Small intestine (tissue), 7 donors: ENCODE measurements at regions not wholly inside any gene's neighbourhood (a gene's known extent, or its start where the extent isn't known, plus 50 kb on each side); places are given as distances from the start of the nearest gene placed in this dataset.

Experiments used
- DNase-seq, 2 donors: peaks; one replicate each; pipeline versions ENCODE4 v3.0.0 to v3.0.0-alpha.2; 2013
- FAIRE-seq: peaks from 2 replicates; lab custom pipeline; 2012; peaks lifted over from hg19 to GRCh38; lab: Jason Lieb, UNC
- H3K27ac ChIP-seq, 3 donors: one replicate each; pipeline ENCODE4 v1.5.1; 2013; ENCODE audit warnings: low read length in 2 of 3, mild to moderate bottlenecking in 2 of 3, control low read depth in 1 of 3, inconsistent platforms in 1 of 3, low read depth in 1 of 3, moderate library complexity in 1 of 3
- H3K27me3 ChIP-seq, 3 donors: one replicate each; pipeline ENCODE4 v1.6.1; 2013; ENCODE audit warnings: low read length in 3 of 3, inconsistent platforms in 1 of 3; ENCODE audit not compliant: control insufficient read depth in 3 of 3, insufficient read depth in 3 of 3
- H3K36me3 ChIP-seq, 3 donors: one replicate each; pipeline ENCODE4 v1.6.1; 2013; ENCODE audit warnings: low read length in 3 of 3, inconsistent platforms in 1 of 3, low read depth in 1 of 3, mild to moderate bottlenecking in 1 of 3, moderate library complexity in 1 of 3; ENCODE audit not compliant: control insufficient read depth in 3 of 3, insufficient read depth in 2 of 3
- H3K4me1 ChIP-seq, 3 donors: one replicate each; pipeline ENCODE4 v1.6.1; 2013; ENCODE audit warnings: low read length in 2 of 3, inconsistent platforms in 1 of 3, low read depth in 1 of 3, mild to moderate bottlenecking in 1 of 3, moderate library complexity in 1 of 3; ENCODE audit not compliant: control insufficient read depth in 3 of 3, insufficient read depth in 2 of 3
- H3K4me3 ChIP-seq, 3 donors: one replicate each; pipeline ENCODE4 v1.5.1; 2013; ENCODE audit warnings: low read length in 3 of 3, control low read depth in 1 of 3, inconsistent platforms in 1 of 3, low read depth in 1 of 3, mild to moderate bottlenecking in 1 of 3, moderate library complexity in 1 of 3
- H3K9me3 ChIP-seq, 2 donors: one replicate each; pipeline ENCODE4 v1.6.1; 2013; ENCODE audit warnings: low read depth in 1 of 2, low read length in 1 of 2; ENCODE audit not compliant: control insufficient read depth in 2 of 2, insufficient read depth in 1 of 2
- WGBS, 3 donors: extraction: QIAGEN DNeasy Blood & Tissue Kit; methylation state at CpG; one replicate each; pipeline ENCODE4 v1.1.7; 2013; 5-methylcytosine and 5-hydroxymethylcytosine counted together
- donor health status: healthy with polysubstance abuse.
- donor health status: control.
- donor health status: control.
- donor health status: Bipolar disorder and iron deficiency.
- donor health status: healthy.

- no peaks in the 10 kb centered on the region for H3K4me1 ChIP-seq
- WGBS, 3 donors, result 49 to 64% (median 51%) methylated on average over 5 of the region's 5 CpGs
- FAIRE-seq (no peak), DNase-seq (no peak)
- no peaks in the 10 kb centered on the region for H3K36me3 ChIP-seq
- no peaks in the 10 kb centered on the region for H3K9me3 ChIP-seq
- H3K27me3 ChIP-seq, result peaks cover 0 to 3% (median 0%) of the 10 kb centered on the region in 3 donors
- H3K4me3 ChIP-seq, result no peak overlapping the region
- H3K27ac ChIP-seq, result no peak overlapping the region
Measured at GRCh38 chr14:95034788-95035187, 122.5 kb downstream of the DICER1 start.

GRCh38 chr14:95033682-95034632 is 123.4 kb downstream of the DICER1 start:
- WGBS, 3 donors, result 76 to 78% (median 77%) methylated on average over 8 of the region's 8 CpGs
- DNase-seq (no peak), FAIRE-seq (no peak)
- Histone ChIP-seq H3K27ac (no peak overlapping the region), H3K36me3 (no peaks in the 10 kb centered on the region), H3K9me3 (no peaks in the 10 kb centered on the region), H3K4me3 (no peak overlapping the region), H3K4me1 (no peaks in the 10 kb centered on the region), H3K27me3 (peaks cover 0 to 3% (median 0%) of the 10 kb centered on the region in 3 donors)

GRCh38 chr14:95033031-95033430 is 124.3 kb downstream of the DICER1 start:
- DNase-seq, result no peak
- Histone ChIP-seq H3K4me1 (no peaks in the 10 kb centered on the region), H3K4me3 (no peak overlapping the region), H3K27me3 (peaks cover 0 to 3% (median 0%) of the 10 kb centered on the region in 3 donors), H3K9me3 (no peaks in the 10 kb centered on the region), H3K36me3 (no peaks in the 10 kb centered on the region), H3K27ac (no peak overlapping the region)
- WGBS, 3 donors, result 38 to 67% (median 55%) methylated on average over 4 of the region's 4 CpGs
- FAIRE-seq, result no peak

- no peak for DNase-seq
- peaks cover 0 to under 1% of the 10 kb centered on the region in 2 donors for H3K9me3 ChIP-seq
- H3K27me3 ChIP-seq, result no peaks in the 10 kb centered on the region
- no peak overlapping the region for H3K4me3 ChIP-seq
- FAIRE-seq, result no peak
- H3K4me1 ChIP-seq, result no peaks in the 10 kb centered on the region
- H3K36me3 ChIP-seq, result no peaks in the 10 kb centered on the region
- no peak overlapping the region for H3K27ac ChIP-seq
- WGBS, 3 donors, result 77 to 89% (median 86%) methylated on average over 7 of the region's 7 CpGs
Measured at GRCh38 chr14:95026851-95027463, 130.4 kb downstream of the DICER1 start.

GRCh38 chr14:95025941-95026340 is 131.4 kb downstream of the DICER1 start:
- no peak for DNase-seq
- Histone ChIP-seq H3K36me3 (no peaks in the 10 kb centered on the region), H3K27ac (no peak overlapping the region), H3K27me3 (no peaks in the 10 kb centered on the region), H3K4me1 (no peaks in the 10 kb centered on the region), H3K9me3 (peaks cover 2 to 7% of the 10 kb centered on the region in 2 donors), H3K4me3 (no peak overlapping the region)
- WGBS, 3 donors, result 83 to 93% (median 85%) methylated on average over 6 of the region's 6 CpGs
- FAIRE-seq, result no peak

GRCh38 chr14:95025218-95025617 is 132.1 kb downstream of the DICER1 start:
- no peaks in the 10 kb centered on the region for H3K36me3 ChIP-seq
- H3K27ac ChIP-seq, result no peak overlapping the region
- H3K9me3 ChIP-seq, result peaks cover 2 to 7% of the 10 kb centered on the region in 2 donors
- 59 to 70% (median 60%) methylated on average over 4 of the region's 4 CpGs for WGBS, 3 donors
- no peak overlapping the region for H3K4me3 ChIP-seq
- no peaks in the 10 kb centered on the region for H3K4me1 ChIP-seq
- no peaks in the 10 kb centered on the region for H3K27me3 ChIP-seq
- no peak for DNase-seq
- no peak for FAIRE-seq

- no peak overlapping the region for H3K27ac ChIP-seq
Measured at GRCh38 chr14:95024380-95024779, 132.9 kb downstream of the DICER1 start.

GRCh38 chr14:95023886-95024285 is 133.4 kb downstream of the DICER1 start:
- no peak overlapping the region for H3K4me3 ChIP-seq
- H3K27me3 ChIP-seq, result no peaks in the 10 kb centered on the region
- no peaks in the 10 kb centered on the region for H3K4me1 ChIP-seq
- WGBS, 3 donors, result 65 to 75% (median 70%) methylated on average over 4 of the region's 4 CpGs
- H3K36me3 ChIP-seq, result no peaks in the 10 kb centered on the region
- no peak for FAIRE-seq
- H3K27ac ChIP-seq, result no peak overlapping the region
- peaks cover 2 to 7% of the 10 kb centered on the region in 2 donors for H3K9me3 ChIP-seq
- no peak for DNase-seq

More at GRCh38 chr14:95024380-95024779, 132.9 kb downstream of the DICER1 start:
- WGBS, 3 donors, result 80 to 91% (median 89%) methylated on average over 6 of the region's 6 CpGs
- FAIRE-seq, result no peak
- H3K4me3 ChIP-seq, result no peak overlapping the region
- H3K27me3 ChIP-seq, result no peaks in the 10 kb centered on the region
- peaks cover 2 to 7% of the 10 kb centered on the region in 2 donors for H3K9me3 ChIP-seq
- H3K36me3 ChIP-seq, result no peaks in the 10 kb centered on the region
- no peaks in the 10 kb centered on the region for H3K4me1 ChIP-seq
- no peak for DNase-seq
